GM18511 (cell line): ENCODE measurements at regions not wholly inside any gene's neighbourhood (a gene's known extent, or its start where the extent isn't known, plus 50 kb on each side); places are given as distances from the start of the nearest gene placed in this dataset.
"Not testable (repeated sequence)": the region's sequence is repeated elsewhere in the genome, so short reads cannot be mapped to it uniquely, and the experiment has no call there.

Experiments used
- ATAC-seq: cut with Tn5 transposase; IDR thresholded peaks from one replicate; pipeline ENCODE4 v1.9.1; 2021; ENCODE audit warnings: mild to moderate bottlenecking, moderate library complexity; ENCODE audit not compliant: unreplicated experiment

DNA sequence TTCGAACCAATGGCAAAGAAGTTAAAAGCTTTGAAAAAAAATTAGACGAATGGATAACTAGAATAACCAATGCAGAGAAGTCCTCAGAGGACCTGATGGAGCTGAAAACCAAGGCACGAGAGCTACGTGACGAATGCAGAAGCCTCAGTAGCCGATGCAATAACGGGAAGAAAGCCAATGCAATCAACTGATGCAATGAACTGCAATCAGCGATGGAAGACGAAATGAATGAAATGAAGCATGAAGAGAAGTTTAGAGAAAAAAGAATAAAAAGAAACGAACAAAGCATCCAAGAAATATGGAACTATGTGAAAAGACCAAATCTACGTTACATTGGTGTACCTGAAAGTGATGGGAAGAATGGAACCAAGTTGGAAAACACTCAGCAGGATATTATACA is 52.6 kb upstream of the MRPS30 start:
- ATAC-seq, result not testable (repeated sequence)

- ATAC-seq, result peak; percentile 56
Observed at GRCh38 chr5:44747396-44747795, 61.4 kb upstream of the MRPS30 start.

DNA sequence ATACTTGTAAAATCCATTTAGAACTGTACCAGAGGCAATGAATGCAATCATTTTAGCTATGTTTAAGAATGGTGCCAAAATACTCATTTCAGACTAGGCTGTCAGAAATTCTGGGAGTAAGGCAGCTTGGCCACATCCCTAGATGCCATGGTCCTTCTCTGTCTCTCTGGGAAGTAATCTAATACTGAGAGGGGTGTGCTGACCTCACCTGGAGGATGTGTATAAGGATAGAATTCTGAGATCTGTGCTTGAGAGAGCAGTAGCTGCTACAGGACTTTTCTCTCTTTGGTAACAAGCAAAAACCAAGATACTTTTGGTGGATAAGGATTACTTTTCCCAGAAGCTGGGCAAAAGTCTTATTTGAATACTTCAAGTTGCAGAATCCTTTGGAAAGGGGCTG is 68.1 kb upstream of the MRPS30 start:
- ATAC-seq, result no peak

DNA sequence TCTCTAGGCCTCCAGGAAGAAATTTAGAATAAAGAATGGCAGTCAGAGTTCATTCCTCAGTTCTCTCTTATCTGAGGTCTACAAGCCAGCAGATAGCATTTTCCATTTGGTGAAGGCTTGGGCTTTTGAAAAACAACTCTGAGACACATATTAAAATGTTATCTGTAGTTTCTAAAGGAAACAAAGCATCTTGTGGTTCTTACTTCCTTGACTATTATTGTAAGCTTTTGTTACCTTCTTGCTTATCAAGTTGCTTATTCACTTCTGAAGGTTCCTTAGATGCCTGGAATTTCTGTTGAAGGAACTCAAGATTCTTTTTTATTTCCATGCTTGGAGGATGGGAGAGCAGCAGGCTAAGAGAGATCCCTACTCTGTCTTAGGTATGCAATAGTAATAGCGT is 79.2 kb upstream of the MRPS30 start:
- ATAC-seq, result no peak

DNA sequence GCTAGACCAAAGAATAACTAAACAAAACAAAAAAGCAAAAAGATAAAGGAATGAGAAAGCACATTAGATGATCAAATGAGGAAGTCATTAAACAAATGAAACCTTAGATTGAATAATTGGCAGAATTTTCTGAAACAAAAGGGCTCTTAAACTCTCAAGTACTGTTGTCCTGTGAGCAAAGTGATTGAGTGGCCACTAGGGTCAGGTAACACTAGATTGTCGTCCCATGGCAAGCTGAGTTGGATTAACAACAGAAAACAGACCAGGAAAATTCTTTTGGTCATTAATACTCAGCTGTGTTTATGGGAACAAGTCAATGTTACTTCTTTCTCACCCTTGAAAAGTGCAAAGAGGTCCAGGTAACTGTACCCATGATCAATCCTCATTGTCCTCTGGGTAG is 81.6 kb upstream of the MRPS30 start:
- ATAC-seq, result no peak

- ATAC-seq, result no peak
Observed at GRCh38 chr5:44719856-44720255, 88.9 kb upstream of the MRPS30 start.

- no peak for ATAC-seq
Observed at GRCh38 chr5:44714871-44715561, 93.7 kb upstream of the MRPS30 start.

- no peak for ATAC-seq
Observed at GRCh38 chr5:44713446-44713845, 95.3 kb upstream of the MRPS30 start.

GRCh38 chr5:44711901-44712300 is 96.8 kb upstream of the MRPS30 start:
- ATAC-seq, result no peak

- ATAC-seq, result no peak
Observed at GRCh38 chr5:44708602-44709001, 100.1 kb upstream of the MRPS30 start.

DNA sequence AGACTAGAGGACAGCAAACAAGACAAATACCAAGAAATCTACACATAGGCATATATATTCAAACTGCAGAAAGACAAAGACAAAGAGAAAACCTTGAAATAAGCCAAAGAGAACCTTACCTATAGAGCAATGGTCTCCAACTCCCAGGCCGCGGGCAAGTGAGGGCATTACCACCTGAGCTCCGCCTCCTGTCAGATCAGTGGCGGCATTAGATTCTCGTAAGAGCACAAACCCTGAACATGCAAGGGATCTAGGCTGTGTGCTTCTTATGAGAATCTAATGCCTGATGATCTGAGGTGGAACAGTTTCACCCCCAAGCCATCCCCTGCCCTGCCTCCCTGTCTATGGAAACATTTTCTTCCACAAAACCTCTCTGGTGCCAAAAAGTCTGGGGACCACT is 101.0 kb upstream of the MRPS30 start:
- ATAC-seq, result no peak

DNA sequence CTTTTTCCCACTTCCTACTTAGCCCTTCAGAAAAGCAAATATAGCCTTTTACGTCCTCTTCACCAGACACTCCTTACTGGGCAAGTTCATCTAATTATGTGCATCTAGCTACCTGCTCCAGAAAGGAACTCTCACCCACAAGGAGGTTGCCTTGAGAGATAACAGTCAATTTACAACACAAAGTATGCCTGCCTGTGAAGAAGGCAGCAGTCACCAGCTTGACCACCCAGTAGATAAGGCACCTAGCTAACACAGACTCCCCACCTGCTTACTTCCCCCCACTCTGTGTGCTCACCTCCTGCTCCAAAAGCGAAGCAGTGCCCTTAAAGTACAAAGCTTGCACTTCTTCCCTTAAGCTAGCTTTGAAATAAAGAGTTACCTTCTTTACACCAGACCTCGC is 111.7 kb upstream of the MRPS30 start:
- no peak for ATAC-seq

GRCh38 chr5:44695259-44695658 is 113.5 kb upstream of the MRPS30 start:
- no peak for ATAC-seq

- no peak for ATAC-seq
Observed at GRCh38 chr5:44691802-44692201, 116.9 kb upstream of the MRPS30 start.

GRCh38 chr5:44681906-44682305 is 126.8 kb upstream of the MRPS30 start:
- no peak for ATAC-seq

DNA sequence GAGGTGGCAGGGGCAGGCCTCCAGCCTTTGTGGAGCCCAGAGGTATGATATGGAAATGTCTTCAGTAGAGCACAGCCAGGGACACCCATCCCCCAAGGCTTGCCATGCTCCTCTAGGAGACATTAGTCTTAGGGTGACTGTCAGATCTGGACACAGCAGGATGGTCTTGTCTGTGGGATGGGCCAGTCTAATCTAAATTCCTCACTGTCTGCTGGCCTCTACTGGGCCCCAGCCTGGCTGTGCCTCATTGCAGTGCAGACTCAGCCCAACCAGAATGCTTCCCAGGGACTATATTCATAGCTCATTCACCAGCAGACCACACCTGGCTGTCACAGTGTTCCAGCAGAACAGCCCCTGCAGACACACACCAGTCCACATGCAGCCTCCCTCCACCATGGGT is 129.5 kb upstream of the MRPS30 start:
- no peak for ATAC-seq

DNA sequence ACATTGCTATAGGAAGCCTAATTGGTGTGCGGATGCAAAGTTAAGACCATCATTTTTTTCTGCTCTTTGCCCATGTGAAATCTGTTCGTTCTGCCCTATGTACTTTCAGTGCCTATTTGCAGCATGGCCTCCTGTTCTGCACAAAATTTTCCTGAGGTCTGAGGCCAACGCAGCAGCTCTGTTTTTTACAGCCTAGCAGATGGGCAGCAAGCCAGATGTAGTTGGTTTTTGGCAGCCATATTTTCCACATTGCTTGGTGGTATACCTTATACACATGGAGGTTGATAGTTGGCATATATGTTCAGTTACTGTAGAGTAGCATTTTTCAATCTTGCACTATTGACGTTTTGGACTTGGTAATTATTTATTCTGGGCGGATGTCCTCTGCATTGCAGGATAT is 133.5 kb upstream of the MRPS30 start:
- ATAC-seq, result no peak

GRCh38 chr5:44674461-44674860 is 134.3 kb upstream of the MRPS30 start:
- no peak for ATAC-seq

DNA sequence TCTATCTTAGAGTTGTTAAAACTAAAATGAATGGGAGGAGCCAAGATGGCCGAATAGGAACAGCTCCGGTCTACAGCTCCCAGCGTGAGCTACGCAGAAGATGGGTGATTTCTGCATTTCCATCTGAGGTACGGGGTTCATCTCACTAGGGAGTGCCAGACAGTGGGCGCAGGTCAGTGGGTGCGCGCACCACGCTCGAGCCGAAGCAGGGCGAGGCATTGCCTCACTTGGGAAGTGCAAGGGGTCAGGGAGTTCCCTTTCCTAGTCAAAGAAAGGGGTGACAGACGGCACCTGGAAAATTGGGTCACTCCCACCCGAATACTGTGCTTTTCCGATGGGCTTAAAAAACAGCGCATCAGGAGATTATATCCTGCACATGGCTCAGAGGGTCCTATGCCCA is 140.3 kb upstream of the MRPS30 start:
- not testable (repeated sequence) for ATAC-seq

DNA sequence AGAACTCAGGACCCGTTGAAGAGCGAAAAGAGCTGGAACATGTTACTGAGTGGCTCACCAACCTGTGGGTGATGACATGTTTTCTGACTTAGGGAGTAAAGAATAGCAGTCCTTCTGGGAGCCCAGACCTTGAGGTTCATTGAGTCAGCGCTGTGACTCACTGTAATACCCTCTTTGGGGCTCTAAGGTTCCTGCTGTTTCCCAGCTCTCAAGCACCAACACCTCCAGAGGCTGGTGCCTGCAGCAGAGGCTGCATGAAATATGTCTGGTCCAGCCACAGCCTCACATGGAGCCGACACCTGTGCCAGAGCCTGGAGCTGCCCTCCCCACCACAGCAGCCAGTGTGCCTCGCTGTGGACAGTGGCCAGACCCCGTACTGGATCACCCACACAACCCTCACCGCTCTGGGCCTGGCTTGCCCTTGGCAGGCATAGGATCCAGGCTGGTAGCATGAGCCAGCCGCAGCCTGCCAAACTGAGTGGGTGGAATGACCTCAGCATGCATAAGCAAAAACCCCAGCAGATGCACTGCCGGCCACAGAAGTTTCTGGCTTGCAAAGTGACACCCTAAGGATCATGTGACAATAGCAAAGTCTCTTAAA is 143.5 kb upstream of the MRPS30 start:
- ATAC-seq, result no peak

GRCh38 chr5:44664711-44665100 is 144.0 kb upstream of the MRPS30 start:
- no peak for ATAC-seq

GRCh38 chr5:44663991-44664710 is 144.6 kb upstream of the MRPS30 start:
- no peak for ATAC-seq
